Ishikawa (cell line): ENCODE measurements at regions not wholly inside any gene's neighbourhood (a gene's known extent, or its start where the extent isn't known, plus 50 kb on each side); places are given as distances from the start of the nearest gene placed in this dataset.

Experiments
- EP300 ChIP-seq: IDR thresholded peaks from 2 replicates; pipeline ENCODE4 v1.6.1; 2012; ENCODE audit warnings: borderline replicate concordance
- FOXM1 ChIP-seq: IDR thresholded peaks from 2 replicates; pipeline ENCODE4 v1.6.1; 2012; ENCODE audit warnings: low read depth, borderline replicate concordance
- NFIC ChIP-seq: IDR thresholded peaks from 2 replicates; pipeline ENCODE4 v1.6.1; 2012
- RAD21 ChIP-seq: IDR thresholded peaks from 2 replicates; pipeline ENCODE4 v1.6.1; 2012; ENCODE audit warnings: low read depth
- REST ChIP-seq: IDR thresholded peaks from 2 replicates; pipeline ENCODE4 v1.6.1; 2012; ENCODE audit warnings: low read depth, mild to moderate bottlenecking
- TAF1 ChIP-seq: IDR thresholded peaks from 2 replicates; pipeline ENCODE4 v1.6.1; 2012; ENCODE audit warnings: low read depth, mild to moderate bottlenecking
- YY1 ChIP-seq: IDR thresholded peaks from 2 replicates; pipeline ENCODE4 v1.6.1; 2012; ENCODE audit warnings: low read depth
- ZBTB7A ChIP-seq: IDR thresholded peaks from 2 replicates; pipeline ENCODE4 v1.6.1; 2012; ENCODE audit warnings: low read depth

- no peak for TF ChIP-seq FOXM1
- TF ChIP-seq REST, result no peak
- TF ChIP-seq EP300, result no peak
- TF ChIP-seq YY1, result no peak
- TF ChIP-seq NFIC, result no peak
- TF ChIP-seq TAF1, result no peak
- TF ChIP-seq RAD21, result no peak
- no peak for TF ChIP-seq ZBTB7A
These were observed 69.7 kb upstream of the DLK1 start for GRCh38 chr14:100656996-100657395.
